NCI-H187 (cell line): ENCODE measurements at regions not wholly inside any gene's neighbourhood (a gene's known extent, or its start where the extent isn't known, plus 50 kb on each side); places are given as distances from the start of the nearest gene placed in this dataset.

Source experiments
- DNase-seq, 2 experiments: peaks; one replicate each; lab custom pipeline; 2025; lab: John Stamatoyannopoulos, UW

DNA sequence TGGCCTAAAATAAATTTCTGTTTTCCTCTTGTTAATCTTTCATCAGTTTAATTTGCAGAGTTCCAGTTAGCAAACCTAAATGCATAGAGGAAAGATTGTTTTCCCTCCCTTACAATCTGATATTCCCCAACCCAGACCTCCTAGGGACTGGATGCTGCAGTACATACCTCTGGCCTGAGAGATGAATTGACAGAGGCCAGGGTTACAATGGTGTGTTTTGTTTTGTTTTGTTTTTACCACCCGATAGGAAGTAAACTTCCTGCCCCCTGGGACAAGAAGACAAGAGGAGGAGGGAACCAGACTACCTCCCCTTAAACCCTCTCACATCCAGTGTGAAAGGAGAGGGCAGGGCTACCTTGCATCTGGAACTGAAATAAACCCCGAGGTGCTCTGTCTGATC is 319.0 kb downstream of the LRFN2 start:
- no peak for DNase-seq

DNA sequence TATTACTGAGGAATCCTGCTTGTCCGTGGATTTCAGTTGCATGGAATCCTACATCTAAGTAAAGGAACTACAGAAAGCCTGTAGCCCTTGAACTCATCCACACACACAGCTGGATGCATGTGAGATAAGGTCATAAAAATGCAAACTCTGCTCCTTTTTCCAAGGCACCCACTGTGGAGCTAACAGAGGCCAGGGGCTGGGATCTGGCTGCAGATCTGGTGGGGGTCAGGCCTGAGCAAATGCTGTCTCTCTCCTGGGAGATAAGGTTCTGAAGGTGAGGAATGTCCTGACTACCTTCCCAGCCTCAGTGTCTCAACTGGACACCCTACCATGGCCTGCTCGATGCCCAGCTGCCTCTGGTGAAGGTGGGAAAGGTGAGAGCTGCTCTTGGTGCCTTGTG is 321.5 kb downstream of the LRFN2 start:
- no peak for DNase-seq

DNA sequence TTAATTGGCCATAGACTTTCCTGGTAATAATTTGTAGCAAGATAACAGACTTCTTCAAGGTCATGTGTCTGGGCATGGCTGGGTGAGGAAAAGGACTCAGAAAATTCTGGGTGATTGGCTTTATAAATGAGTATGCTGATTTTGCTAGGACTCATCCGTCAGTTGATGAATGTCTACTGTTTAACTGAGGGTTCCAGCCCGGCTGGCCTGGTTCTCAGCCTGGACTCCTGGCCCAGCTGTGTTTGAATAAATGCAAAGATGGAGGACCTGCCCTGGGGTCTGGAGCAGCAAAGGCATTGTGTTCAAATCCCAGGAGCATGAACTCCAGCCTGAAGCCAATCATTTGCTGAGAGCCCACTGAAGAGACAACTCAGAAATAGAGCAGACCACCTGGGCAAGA is 323.2 kb downstream of the LRFN2 start:
- DNase-seq, result no peak

DNA sequence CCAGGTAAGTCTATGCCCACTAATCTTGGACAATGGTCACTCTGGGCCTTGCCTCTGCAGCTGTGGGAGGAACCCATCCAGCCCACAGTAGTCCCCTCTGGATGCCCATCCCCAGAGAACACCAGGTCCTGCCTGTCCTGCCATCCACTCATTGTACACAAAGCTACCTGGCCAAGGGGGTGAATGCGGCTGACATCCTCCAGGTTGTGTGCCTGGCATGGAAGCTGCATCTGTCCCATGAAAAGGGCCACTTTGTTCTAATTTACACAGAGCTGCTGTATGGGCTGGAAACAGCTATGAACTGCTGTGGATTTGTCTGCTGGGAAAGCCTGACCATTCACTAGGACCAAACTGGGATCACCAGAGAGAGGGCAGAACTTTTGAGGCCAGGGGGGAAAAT is 324.8 kb downstream of the LRFN2 start:
- no peak for DNase-seq

DNA sequence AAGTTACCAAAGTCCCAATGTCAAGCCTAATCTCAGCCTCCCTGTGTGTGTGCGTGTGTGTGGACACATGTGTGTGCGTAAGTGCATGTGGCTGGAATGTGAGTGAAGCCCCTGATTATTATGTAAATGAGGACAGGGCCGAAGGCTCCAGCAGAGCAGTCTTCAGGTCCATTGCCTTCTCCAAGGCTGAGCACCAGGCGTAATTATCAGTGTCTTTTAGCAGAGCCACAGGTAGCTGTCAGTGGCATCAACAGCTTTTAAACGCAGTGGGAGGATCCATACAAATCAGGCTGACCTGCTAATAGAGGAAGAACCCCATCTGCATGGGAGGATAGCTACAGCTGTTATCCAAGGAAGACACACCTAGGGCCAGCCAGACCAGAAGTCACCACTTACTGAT is 324.3 kb upstream of the MOCS1 start:
- no peak for DNase-seq

DNA sequence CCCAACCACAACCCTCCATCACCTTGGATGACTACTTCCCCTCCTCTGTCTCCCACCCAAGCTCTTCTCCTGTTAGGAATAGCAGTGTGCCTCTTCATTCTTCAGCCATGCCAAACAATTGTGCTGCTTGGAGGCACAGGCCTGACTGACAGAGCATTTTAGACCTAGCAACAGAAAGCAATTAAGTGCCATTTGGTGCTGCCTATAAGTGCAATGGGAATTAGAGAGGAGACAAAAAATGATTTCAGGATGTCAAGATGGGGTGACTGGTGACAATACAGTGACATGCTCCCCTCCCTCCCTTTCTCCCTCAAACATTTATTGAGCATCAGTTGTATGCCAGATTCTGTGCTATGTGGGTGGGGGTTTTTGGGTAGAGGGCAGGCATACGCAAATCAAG is 322.6 kb upstream of the MOCS1 start:
- no peak for DNase-seq

DNA sequence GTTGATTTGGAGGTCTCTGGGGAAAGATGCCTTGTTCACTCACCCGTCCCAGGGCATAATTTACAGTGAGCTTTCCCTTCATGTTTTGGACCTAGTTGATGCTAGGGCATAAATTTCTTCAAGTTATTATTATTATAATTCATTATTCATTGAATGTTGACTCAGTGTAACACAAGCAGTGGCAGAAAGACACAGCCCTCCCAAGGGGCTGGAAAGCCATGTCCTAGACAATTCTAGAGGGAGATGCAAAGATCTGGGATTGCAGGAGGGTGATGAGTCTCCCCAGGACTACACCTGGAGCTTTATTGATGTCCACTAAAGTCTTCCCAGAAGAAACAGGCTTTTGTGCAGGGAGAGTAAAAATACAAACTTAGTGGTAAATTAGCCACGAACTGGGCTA is 322.0 kb upstream of the MOCS1 start:
- no peak for DNase-seq

DNA sequence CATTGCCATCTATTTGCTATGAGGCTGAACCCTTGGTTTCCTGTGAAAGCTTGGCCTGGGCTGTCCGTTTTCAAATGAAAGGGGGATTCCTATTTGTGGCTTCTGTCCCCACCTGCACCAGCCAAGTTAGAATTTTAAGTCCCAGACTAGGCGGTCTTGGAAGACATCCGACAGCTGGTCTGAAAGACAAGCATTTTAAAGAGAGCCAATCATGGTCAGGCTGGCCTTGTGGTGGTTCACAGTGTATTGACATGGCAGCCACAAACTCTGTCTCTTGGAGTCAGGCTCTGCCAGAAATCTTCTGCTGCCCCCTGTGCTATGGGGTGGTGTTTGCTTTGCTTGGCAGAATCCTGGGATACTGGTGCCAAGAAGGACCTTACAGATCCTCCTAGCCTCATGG is 319.2 kb upstream of the MOCS1 start:
- no peak for DNase-seq

DNA sequence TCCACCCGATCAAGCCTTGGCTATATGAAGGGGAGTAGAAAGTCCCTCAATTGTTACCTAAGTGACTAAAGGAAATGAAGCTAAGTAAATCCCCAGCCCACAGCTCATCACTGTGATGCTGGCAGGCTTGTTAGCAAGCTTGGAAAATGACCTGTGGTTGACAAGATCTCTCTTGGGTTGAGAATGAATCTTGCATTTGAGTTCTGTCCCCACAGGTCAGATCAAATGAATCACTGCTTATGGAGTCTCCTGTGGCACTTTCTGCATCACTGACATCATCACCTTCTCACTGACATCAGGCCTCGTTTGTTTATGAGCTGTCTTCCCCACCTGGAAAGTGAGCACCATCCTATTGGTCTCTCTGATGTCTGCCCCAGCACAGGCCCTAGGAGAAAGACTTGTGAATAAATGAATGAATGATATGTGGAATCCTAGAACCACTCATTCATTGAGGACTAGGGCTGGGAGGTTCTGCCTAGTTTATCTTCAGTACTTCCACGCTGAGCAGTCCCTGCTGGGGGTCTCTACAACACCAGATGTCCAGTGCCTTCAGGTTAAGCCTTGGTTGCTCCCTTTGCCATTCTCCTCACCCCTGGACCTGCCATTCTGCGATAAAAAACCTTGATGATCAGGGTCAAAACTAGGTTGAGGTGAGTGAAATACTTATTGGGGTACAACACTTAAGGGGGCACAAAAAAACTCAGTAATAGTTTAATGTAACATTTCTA is 318.4 kb upstream of the MOCS1 start:
- DNase-seq, result no peak

DNA sequence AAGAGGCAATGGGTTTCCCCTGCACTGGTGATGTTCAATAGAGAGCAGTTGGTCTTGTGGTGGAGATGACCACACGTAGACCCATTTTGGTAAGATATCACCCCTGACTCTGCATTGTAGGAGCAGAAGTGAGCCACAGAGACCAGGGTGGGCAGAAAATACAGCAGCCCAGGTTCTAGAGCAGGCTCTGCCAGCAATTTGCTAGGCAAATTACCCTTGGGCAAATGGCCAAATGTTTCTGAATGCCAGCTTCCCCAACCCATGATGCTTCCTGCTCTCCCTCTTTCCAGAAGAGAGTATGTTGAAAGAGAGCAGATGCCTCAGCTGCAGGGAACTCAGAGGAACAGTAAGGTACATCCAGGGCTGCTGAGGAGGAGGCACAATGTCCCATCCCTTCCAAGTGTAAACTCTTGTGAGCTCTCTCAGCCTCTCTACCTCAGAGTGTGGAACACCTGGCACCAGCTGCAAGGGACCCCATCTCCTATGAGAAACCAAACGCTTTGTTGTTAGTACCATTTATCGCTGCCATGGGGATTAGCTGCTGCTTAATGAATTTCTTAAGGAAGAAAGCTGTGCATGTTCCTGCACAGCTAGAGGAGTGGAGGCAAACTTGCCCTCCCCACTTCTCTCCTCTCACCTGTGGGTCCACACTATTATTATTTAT is 317.5 kb upstream of the MOCS1 start:
- no peak for DNase-seq

DNA sequence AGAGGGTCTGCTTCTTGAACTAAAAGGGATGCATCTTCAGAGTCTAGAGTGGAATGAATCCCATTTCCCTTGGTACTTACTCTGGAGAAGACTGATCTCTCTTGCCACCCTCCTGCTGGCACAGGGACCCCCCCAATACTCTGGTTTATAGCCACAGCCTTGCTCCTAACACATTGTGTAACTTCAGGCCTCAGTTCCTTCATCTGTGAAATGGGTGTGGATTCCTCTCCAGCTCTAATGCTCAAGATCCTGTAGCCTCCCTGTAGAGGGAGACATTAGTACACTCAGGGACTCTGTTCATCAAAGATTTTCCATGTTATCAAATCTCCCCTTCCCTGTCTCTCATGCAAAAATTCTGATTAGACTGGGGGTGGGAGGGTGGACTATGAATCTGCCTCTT is 315.7 kb upstream of the MOCS1 start:
- DNase-seq, result no peak

DNA sequence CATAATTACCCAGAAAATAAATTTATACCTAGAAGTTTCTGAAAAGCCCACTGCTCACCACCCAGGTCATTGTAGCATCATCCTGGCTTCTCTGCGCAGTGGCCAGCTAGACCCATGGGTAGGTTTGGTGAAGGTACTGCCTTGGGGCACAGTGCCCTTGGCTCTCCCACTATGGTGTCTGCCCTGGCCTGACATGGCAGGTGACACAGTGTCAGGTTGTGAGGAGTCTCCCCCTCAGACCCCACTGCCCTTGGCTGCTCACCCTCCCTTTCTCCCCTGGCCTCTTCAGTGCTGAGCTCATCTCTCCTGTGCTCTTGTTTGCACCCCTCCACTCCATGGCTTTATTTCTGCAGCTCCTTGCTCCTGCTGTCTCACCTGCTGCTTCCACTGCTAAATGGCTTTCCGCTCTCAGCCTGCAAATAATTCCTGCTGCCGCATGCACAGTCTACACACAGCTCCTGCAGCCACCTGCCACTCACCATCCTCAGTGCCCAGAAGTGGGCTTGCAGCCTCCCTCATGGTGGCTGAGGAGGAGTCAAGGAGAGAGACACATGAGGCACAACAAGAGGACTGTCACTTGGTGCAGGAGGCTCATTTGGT is 313.4 kb upstream of the MOCS1 start:
- DNase-seq, result no peak

DNA sequence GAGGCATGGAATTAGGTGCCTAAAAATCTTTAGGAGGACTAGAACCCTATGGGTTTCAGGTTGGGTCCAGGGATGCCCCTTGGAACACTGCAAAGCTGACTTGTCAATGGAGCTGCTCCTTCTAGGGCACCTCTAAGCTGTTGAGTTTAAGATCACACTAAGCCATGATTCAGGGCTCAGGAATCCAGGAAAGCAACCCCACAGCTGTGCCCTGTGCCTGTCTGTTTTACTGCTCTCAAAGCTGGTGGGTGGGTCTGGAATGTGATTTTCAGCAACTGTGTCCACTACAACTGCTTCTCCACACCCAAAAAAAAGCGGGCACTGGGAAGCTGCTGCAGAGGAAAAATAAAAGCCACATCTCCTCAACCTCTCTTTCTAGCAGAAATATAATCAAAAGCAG is 310.4 kb upstream of the MOCS1 start:
- no peak for DNase-seq

DNA sequence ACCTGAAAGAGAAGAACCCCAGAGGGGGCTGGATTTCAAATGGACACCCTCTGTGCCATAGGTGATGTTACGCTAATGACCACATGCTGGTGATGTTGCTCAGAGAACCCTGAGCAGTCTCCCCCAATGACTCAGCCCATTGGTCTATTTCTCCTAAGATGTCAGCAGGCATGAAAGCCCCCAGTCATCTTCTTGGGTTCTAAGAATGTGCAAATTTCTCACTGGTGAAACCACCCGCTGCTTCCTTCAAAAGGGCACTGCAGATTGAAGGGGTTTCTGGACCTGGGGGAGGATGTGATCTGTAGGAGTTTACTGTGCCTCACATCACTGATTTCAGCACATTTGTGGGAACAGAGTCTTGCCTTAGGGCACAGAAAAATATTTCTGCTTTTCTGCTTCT is 298.4 kb upstream of the MOCS1 start:
- no peak for DNase-seq

DNA sequence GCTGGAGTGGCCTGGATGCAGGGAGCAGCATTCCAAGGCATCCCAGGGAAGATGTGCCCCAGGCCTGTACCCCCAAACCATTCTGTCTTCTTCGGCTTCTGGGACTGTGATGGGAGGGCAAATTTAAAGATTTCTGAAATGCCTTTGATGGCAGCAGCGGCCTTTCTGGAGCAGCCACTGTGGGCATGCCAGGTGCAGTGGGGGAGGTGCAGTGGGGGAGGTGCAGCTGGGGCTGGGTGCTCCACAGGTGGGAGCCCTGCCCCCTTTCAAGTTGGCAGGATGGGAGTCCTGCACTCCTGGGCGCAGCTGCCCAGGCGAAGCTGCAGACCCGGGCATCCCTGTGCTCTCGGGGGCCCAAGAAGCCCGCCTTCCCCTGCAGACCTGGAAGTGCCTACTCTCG is 293.5 kb upstream of the MOCS1 start:
- no peak for DNase-seq

DNA sequence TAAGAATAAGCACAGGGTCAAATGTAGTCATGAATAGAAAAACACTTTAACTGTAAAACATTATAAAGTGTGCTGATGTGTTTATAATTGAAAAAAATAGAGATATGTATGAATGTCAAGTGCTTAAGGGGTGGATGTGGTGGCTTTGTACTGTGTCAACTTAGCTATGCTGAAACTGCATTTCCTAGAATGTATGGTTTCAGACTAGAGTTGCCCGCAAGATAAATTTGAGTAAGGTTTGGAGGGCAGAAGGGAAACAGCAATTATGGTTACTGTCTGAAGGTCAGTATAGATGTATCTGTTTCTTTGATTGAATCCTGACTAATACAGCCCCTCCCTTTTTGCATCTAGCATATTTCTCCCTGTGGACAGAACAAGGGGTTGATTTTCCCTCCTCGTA is 288.1 kb upstream of the MOCS1 start:
- no peak for DNase-seq

DNA sequence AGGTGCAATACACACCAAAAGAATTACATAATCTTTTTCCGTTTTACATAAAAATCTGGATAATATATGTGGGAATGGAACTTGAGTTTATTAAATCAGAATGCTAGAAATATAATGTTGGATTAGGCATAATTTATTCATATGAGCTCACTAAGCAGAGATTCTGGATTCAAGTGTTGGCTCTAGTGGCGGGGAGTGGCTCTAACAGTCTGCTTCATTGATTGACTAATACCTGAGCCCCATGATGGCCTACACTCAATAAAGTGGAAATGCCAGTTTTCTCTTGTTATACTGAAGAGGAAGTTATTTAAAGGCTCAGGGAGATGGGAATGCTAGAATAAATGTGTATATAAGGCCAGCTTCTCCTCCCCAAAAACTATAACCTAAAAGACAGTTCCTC is 285.5 kb upstream of the MOCS1 start:
- DNase-seq, result no peak

DNA sequence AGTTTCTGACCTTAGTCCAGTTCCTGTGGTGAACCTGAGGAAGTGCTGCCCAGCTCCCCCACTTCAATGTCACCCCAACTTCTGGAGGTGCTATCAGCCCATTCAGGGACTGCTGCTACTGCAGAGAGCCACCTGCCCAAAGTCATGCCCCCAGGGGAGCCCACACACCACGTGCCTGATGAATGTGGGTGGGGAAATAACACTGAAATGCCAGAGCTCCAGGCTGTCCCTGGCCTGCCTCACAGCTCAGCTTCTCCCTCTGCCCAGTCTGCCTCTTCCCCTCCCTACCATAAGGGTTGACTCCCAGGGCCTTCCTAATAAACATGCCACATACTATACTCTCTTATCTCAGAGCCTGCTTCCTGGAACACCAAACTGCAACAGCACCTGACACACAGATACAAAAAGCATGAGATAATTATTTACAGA is 276.4 kb upstream of the MOCS1 start:
- DNase-seq, result no peak

DNA sequence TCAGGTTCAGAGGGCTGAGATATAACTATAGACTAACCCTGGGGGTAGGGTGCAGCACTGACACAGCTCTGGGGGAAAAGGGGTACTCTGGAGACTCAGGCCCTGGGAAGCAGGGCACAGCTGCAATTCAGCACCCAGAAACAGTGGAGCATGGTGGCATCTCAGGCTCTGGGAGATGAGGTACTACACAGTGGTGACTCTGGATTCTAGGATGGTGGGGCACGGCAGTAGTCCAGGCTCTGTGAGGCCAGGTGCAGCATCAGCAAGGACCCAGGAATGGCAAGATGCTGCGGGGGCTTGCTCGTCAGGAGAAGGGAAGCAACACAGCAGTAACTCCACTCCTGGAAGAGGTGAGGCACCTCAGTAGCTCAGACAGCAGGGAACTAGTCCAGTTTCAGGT is 271.5 kb upstream of the MOCS1 start:
- no peak for DNase-seq

DNA sequence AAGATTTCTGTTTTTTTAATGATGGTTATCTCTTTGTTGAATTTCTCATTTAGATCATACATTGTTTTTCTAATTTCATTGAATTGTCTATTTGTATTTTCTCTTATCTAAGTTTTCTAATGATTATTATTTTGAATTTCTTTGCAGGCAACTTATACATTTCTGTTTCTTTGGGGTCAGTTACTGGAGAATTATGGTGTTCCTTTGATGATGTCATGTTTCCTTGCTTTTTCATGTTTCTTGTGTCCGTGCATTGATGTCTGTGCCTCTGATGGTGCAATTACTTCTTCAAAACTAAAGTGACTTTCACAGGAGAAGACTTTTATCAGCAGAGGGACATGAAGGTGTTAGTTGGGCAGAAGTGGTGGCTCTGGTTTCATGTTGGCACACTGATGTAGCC is 270.7 kb upstream of the MOCS1 start:
- DNase-seq, result no peak

DNA sequence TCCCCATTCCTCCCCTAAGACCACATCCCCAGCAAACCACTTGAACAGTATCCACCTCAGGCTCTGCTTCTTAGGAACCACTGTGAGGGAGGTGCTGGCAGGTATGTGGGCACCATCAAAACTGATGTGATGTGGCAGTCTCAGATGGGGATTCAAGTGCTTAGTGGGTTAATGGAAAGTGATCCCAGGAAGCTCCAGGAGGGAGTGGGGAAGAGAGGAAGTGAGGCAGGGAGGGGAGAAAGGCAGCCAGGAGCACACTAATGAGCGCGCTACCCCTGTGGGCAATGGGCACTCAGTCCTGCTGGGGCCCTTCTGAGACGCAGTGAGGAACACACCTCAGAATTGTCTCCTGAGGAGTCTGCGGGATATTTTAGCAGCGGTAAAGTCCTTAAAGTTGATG is 263.1 kb upstream of the MOCS1 start:
- DNase-seq, result no peak

DNA sequence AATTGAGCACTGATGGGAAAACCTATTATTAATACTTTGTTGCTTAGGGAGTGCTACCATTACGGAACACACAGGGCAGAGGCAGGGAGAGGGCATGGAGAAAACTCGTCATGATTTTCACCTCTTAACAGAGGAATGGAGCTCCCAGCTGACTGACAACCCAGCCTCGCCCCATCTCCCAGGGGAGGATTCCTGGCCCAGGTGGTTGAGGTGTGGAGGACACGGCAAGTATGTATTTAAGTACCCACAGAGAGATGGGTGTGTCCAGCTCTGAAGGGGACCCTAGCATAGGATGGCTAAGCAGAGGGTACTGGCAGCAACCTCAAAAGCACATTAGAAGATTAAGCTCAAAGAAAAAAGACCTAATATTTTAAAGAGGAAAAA is 261.9 kb upstream of the MOCS1 start:
- DNase-seq, result peak in 1 of 2 experiments; percentile 66

DNA sequence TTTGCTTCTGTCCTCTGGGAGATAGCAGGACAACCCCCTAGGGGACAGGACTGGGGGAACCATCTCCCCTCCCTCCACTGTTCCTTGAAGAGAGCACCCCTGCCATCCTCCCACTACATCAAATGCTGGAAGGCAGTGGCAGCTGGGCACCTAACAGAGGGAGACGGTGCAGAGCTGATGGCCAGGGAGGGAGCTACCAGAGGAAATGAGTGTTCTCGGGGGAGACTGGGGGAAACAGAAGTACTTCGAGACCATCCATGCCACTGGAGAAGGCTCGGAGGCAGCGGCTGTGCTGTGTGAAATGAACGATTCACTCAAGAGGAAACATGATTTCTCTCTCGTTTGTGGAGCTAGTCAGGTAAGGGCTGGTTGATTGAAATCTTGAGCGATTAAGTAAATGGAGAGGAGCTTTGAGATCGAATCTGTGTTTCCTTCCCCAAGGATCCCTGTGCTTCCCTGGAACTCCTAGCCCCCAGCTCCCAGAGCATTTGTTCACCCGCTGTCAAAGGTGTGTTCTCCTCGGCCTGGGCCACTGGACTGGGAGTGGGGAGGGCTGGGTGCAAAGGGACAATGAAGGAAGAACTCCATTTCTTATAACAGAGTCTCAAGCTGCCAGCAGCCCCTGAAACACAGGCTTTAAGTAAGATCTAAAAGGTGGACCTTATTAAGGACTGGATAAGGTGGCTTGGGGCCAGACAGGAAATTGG is 261.3 kb upstream of the MOCS1 start:
- no peak for DNase-seq
